ENCODE measurements at regions not wholly inside any gene's neighbourhood (a gene's known extent, or its start where the extent isn't known, plus 50 kb on each side); places are given as distances from the start of the nearest gene placed in this dataset.

DNA sequence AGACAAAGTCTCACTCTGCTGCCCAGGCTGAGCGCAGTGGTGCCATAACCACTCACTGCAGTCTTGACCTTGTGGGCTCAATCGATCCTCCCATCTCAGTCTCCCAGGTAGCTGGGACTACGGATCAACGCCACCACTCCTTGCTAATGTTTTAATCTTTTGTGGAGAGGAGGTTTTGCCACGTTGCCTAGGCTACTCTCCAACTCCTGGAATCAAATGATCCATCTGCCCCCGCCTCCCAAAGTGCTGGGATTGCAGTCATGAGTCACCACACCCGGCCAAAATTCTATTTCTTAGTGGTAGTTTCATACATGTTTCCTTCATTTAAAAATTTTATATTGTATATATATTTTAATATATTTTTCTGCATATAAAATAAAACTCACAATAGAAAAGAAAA lies 125.8 kb upstream of the CLNK start:
- H3K36me3 Mint-ChIP-seq (ENCODE audit: low read depth) = no peaks in the 10 kb centered on the region
- Histone ChIP-seq H3K36me3 (ENCODE audit: control insufficient read depth, insufficient read depth, low read length) (no peaks in the 10 kb centered on the region), H3K9ac (ENCODE audit: extremely low read depth, low read length, poor library complexity, severe bottlenecking) (no peak overlapping the region), H3K27ac (ENCODE audit: low read depth, low read length) (no peak overlapping the region), H3K27me3 (ENCODE audit: control insufficient read depth, insufficient read depth, low read length, poor library complexity, severe bottlenecking) (no peaks in the 10 kb centered on the region), H3K4me3 (ENCODE audit: low read length) (no peak overlapping the region), H3K4me1 (ENCODE audit: control insufficient read depth, insufficient read depth, low read length) (no peaks in the 10 kb centered on the region), H3K9me3 (ENCODE audit: control insufficient read depth, low read length) (no peaks in the 10 kb centered on the region)
- H3K9me3 Mint-ChIP-seq = no peaks in the 10 kb centered on the region
- no peaks in the 10 kb centered on the region for H3K27me3 Mint-ChIP-seq (ENCODE audit: insufficient read depth)
- WGBS, 2 experiments (ENCODE audit: insufficient coverage in 1 of 2, insufficient read length in 1 of 2) = 87 to 93% methylated on average over 3 to 6 of the region's 7 CpGs
- H3K4me3 Mint-ChIP-seq = no peak overlapping the region
- DNase-seq = no peak
- H3K27ac Mint-ChIP-seq = no peak overlapping the region
- H3K4me1 Mint-ChIP-seq = no peaks in the 10 kb centered on the region
- TF ChIP-seq, protein P1, sequence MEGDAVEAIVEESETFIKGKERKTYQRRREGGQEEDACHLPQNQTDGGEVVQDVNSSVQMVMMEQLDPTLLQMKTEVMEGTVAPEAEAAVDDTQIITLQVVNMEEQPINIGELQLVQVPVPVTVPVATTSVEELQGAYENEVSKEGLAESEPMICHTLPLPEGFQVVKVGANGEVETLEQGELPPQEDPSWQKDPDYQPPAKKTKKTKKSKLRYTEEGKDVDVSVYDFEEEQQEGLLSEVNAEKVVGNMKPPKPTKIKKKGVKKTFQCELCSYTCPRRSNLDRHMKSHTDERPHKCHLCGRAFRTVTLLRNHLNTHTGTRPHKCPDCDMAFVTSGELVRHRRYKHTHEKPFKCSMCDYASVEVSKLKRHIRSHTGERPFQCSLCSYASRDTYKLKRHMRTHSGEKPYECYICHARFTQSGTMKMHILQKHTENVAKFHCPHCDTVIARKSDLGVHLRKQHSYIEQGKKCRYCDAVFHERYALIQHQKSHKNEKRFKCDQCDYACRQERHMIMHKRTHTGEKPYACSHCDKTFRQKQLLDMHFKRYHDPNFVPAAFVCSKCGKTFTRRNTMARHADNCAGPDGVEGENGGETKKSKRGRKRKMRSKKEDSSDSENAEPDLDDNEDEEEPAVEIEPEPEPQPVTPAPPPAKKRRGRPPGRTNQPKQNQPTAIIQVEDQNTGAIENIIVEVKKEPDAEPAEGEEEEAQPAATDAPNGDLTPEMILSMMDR (conservative IDR thresholded peaks at IDR 0.05) = no peak

DNA sequence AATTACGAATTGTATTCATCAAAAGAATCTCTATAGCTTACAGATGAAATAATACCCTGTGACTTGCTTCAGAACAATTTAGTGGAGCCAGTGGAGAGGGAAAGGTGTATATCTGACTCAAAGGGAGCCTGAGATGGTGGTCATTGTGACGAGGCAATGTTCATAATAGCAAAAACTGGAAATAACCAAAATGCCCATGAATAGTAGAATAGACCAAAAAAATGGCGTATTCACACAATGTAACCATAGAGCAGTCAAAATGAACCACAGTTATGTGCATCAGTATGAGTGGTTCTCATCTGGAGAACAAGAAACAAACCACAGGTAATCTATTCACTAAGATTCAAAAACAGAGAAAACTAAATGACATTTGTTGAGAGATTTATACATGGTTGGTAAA lies 125.3 kb upstream of the CLNK start:
- Histone ChIP-seq H3K27ac (ENCODE audit: low read depth, low read length) (no peak overlapping the region), H3K9me3 (ENCODE audit: control insufficient read depth, low read length) (no peaks in the 10 kb centered on the region), H3K27me3 (ENCODE audit: control insufficient read depth, insufficient read depth, low read length, poor library complexity, severe bottlenecking) (no peaks in the 10 kb centered on the region), H3K36me3 (ENCODE audit: control insufficient read depth, insufficient read depth, low read length) (no peaks in the 10 kb centered on the region), H3K4me3 (ENCODE audit: low read length) (no peak overlapping the region), H3K9ac (ENCODE audit: extremely low read depth, low read length, poor library complexity, severe bottlenecking) (no peak overlapping the region), H3K4me1 (ENCODE audit: control insufficient read depth, insufficient read depth, low read length) (no peaks in the 10 kb centered on the region)
- Mint-ChIP-seq H3K4me3 (no peak overlapping the region), H3K27me3 (ENCODE audit: insufficient read depth) (no peaks in the 10 kb centered on the region), H3K36me3 (ENCODE audit: low read depth) (no peaks in the 10 kb centered on the region), H3K4me1 (no peaks in the 10 kb centered on the region), H3K9me3 (no peaks in the 10 kb centered on the region), H3K27ac (no peak overlapping the region)
- 90 to 91% methylated on average over 2 to 3 of the region's 3 CpGs for WGBS, 2 experiments (ENCODE audit: insufficient coverage in 1 of 2, insufficient read length in 1 of 2)
- TF ChIP-seq, protein P1 (conservative IDR thresholded peaks at IDR 0.05) = no peak
- DNase-seq = no peak

DNA sequence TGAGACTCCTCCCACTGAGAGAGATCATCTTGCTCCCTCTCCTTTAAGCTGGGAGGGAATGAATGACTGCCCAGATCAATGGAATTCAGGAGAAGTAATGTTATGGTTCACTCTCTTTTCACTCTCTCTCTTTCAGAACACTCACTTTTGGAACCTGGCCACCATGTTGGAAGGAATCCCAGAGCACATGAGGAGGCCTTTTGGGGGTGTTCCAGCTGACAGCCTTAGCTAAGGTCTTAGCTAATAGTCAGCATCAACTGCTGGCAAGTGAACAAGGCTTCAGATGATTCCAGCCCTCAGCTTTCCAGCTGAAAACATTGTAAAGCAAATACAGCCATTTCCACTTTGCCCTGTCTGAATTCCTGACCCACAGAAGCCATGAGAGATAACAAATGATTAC lies 124.0 kb upstream of the CLNK start:
- H3K4me3 Mint-ChIP-seq = no peak overlapping the region
- DNase-seq = no peak
- H3K9me3 ChIP-seq (ENCODE audit: control insufficient read depth, low read length) = no peaks in the 10 kb centered on the region
- H3K27me3 ChIP-seq (ENCODE audit: control insufficient read depth, insufficient read depth, low read length, poor library complexity, severe bottlenecking) = no peaks in the 10 kb centered on the region
- no peak overlapping the region for H3K4me3 ChIP-seq (ENCODE audit: low read length)
- no peak overlapping the region for H3K27ac Mint-ChIP-seq
- H3K27me3 Mint-ChIP-seq (ENCODE audit: insufficient read depth) = no peaks in the 10 kb centered on the region
- TF ChIP-seq, protein P1 (conservative IDR thresholded peaks at IDR 0.05) = no peak
- no peak overlapping the region for H3K27ac ChIP-seq (ENCODE audit: low read depth, low read length)
- no peaks in the 10 kb centered on the region for H3K36me3 ChIP-seq (ENCODE audit: control insufficient read depth, insufficient read depth, low read length)
- H3K9ac ChIP-seq (ENCODE audit: extremely low read depth, low read length, poor library complexity, severe bottlenecking) = no peak overlapping the region
- no peaks in the 10 kb centered on the region for H3K9me3 Mint-ChIP-seq
- no peaks in the 10 kb centered on the region for H3K36me3 Mint-ChIP-seq (ENCODE audit: low read depth)
- H3K4me1 ChIP-seq (ENCODE audit: control insufficient read depth, insufficient read depth, low read length) = no peaks in the 10 kb centered on the region
- no peaks in the 10 kb centered on the region for H3K4me1 Mint-ChIP-seq
